SK-MEL-5 (cell line): ENCODE measurements at regions not wholly inside any gene's neighbourhood (a gene's known extent, or its start where the extent isn't known, plus 50 kb on each side); places are given as distances from the start of the nearest gene placed in this dataset.
"Not testable (repeated sequence)": the region's sequence is repeated elsewhere in the genome, so short reads cannot be mapped to it uniquely, and the experiment has no call there.

Source experiments
- DNase-seq: peaks from one replicate; pipeline ENCODE4 v3.0.0-alpha.2; 2016; ENCODE audit warnings: low read depth, low spot score
- in situ Hi-C: cut with HindIII; loops from 2 replicates; pipeline ENCODE4 v1.10.0; 2016; ENCODE audit warnings: low sequenced_read_pairs, high pct_unique_total_duplicates, low pct_unique_long_range_greater_than_20kb
- small RNA-seq, 2 experiments: library from RNA; depleted of rRNA; stranded (forward); fragments of <200 nt; gene quantifications; one replicate each; pipeline ENCODE3, GENCODE V24; 2014

GRCh38 chrX:87425618-87426017 is 92.0 kb upstream of the KLHL4 start:
- in situ Hi-C loops: no loop called here
- DNase-seq: no peak

- DNase-seq: no peak
- in situ Hi-C loops: no loop called here
Measured at GRCh38 chrX:87434618-87435017, 83.0 kb upstream of the KLHL4 start.

GRCh38 chrX:87448613-87449012 is 69.0 kb upstream of the KLHL4 start:
- DNase-seq, in situ Hi-C loops: not testable (repeated sequence)

- in situ Hi-C loops, DNase-seq: not testable (repeated sequence)
Measured at GRCh38 chrX:87465757-87466156, 51.8 kb upstream of the KLHL4 start.

Small RNA genes lying in the stretch of these regions (small RNA-seq; reads per million reads assigned to genes)
- 0 reads per million in 2 experiments for gene Z96811.1
